ENCODE measurements at regions not wholly inside any gene's neighbourhood (a gene's known extent, or its start where the extent isn't known, plus 50 kb on each side); places are given as distances from the start of the nearest gene placed in this dataset.

- FAIRE-seq, result no peak
- no peak overlapping the region for H2AFZ ChIP-seq (ENCODE audit: low read depth, low read length)
- H3K27ac ChIP-seq (ENCODE audit: insufficient read depth, low read depth, low read length), result no peak overlapping the region
- no peaks in the 10 kb centered on the region for H3K36me3 ChIP-seq (ENCODE audit: control insufficient read depth in 2 of 2, extremely low read depth in 1 of 2, insufficient read depth in 2 of 2, low read length in 2 of 2)
- no TSS peak for BruUV-seq (replicated peaks)
- H3K4me3 ChIP-seq (replicated peaks in 1 of 3; ENCODE audit: insufficient read depth in 1 of 3, low read depth in 1 of 3, low read length in 3 of 3), result no peak overlapping the region
- intact Hi-C loops (cut with micrococcal nuclease) (no loop called here), dilution Hi-C loops (cut with MboI; ENCODE audit: extremely low pct_ligation_motif_present, low sequenced_read_pairs) (no loop called here)
- H3K9me1 ChIP-seq (replicated peaks; ENCODE audit: control insufficient read depth, extremely low read depth, insufficient read depth, low read length), result no peaks in the 10 kb centered on the region
- DNase-seq (ENCODE audit: low read depth, low spot score), result no peak
- H3K9ac ChIP-seq (replicated peaks; ENCODE audit: extremely low read depth, insufficient read depth, low read length), result no peak overlapping the region
- no peaks in the 10 kb centered on the region for H4K20me1 ChIP-seq (replicated peaks; ENCODE audit: control insufficient read depth, extremely low read depth, insufficient read depth, low read length)
- H3K9me3 ChIP-seq (replicated peaks; ENCODE audit: control insufficient read depth, insufficient read depth, low read length), result peaks cover 7% of the 10 kb centered on the region
- no peak for TF ChIP-seq MYC (IDR thresholded peaks at IDR 0.05; ENCODE audit: low read depth, low read length)
- TF ChIP-seq, protein P1, sequence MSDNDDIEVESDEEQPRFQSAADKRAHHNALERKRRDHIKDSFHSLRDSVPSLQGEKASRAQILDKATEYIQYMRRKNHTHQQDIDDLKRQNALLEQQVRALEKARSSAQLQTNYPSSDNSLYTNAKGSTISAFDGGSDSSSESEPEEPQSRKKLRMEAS (IDR thresholded peaks at IDR 0.05; ENCODE audit: insufficient read depth, insufficient read length), result no peak
- TF ChIP-seq JUN (IDR thresholded peaks at IDR 0.05; ENCODE audit: borderline replicate concordance, insufficient read depth, insufficient read length, low read depth), result no peak
- no peak for TF ChIP-seq CTCF (IDR thresholded peaks at IDR 0.05; ENCODE audit: extremely low read depth in 1 of 2, insufficient read depth in 1 of 2, low read depth in 1 of 2, low read length in 2 of 2)
- no peak for TF ChIP-seq FOS (IDR thresholded peaks at IDR 0.05; ENCODE audit: borderline replicate concordance, insufficient read depth, low read length)
- TF ChIP-seq GATA2 (IDR thresholded peaks at IDR 0.05; ENCODE audit: insufficient read depth, insufficient read length, low read depth, low read length), result no peak
- no peak for TF ChIP-seq POLR2AphosphoS5 (IDR thresholded peaks at IDR 0.05; ENCODE audit: insufficient read depth, low read depth, low read length)
- TF ChIP-seq EZH2 (IDR thresholded peaks at IDR 0.05; ENCODE audit: borderline replicate concordance, low read depth, low read length, severe bottlenecking), result no peak
- TF ChIP-seq POLR2A (IDR thresholded peaks at IDR 0.05; ENCODE audit: low read depth, low read length), result no peak
- H3K4me1 ChIP-seq (ENCODE audit: control insufficient read depth, extremely low read depth, insufficient read depth, low read length), result no peaks in the 10 kb centered on the region
- POLR2A ChIA-PET, result no interaction called here
- no peak overlapping the region for H3K4me2 ChIP-seq (ENCODE audit: insufficient read depth, low read length)
- CTCF ChIA-PET, result interaction anchor here (0.9 kb wide), 1 partner anchor 29 kb away, joined by 3 read pairs; no protein-coding TSS in a partner anchor
- no peaks in the 10 kb centered on the region for H3K79me2 ChIP-seq (ENCODE audit: control insufficient read depth, insufficient read depth, low read length)
- no peaks in the 10 kb centered on the region for H3K27me3 ChIP-seq (ENCODE audit: control insufficient read depth in 2 of 2, insufficient read depth in 2 of 2, low read length in 2 of 2)
Observed at GRCh38 chr5:174283211-174284005, 237.9 kb downstream of the NSG2 start.
